Osteoblast (primary cell): ENCODE measurements at regions not wholly inside any gene's neighbourhood (a gene's known extent, or its start where the extent isn't known, plus 50 kb on each side); places are given as distances from the start of the nearest gene placed in this dataset.

Experiments
- DNase-seq: peaks from one replicate; pipeline ENCODE4 v3.0.0; 2011; ENCODE audit warnings: low spot score, mixed read lengths; ENCODE audit not compliant: insufficient read length; ENCODE audit errors: missing footprints
- H2AFZ ChIP-seq: 2 replicates; pipeline ENCODE4 v1.6.0; 2011; ENCODE audit warnings: mild to moderate bottlenecking, low read length
- H3K27ac ChIP-seq: 2 replicates; pipeline ENCODE4 v1.5.1; 2011; ENCODE audit warnings: mild to moderate bottlenecking, low read depth, low read length, moderate library complexity
- H3K27me3 ChIP-seq: 2 replicates; pipeline ENCODE4 v1.6.0; 2012; ENCODE audit warnings: mild to moderate bottlenecking, control low read depth, inconsistent platforms, low read length, moderate library complexity; ENCODE audit not compliant: insufficient read depth
- H3K36me3 ChIP-seq: 2 replicates; pipeline ENCODE4 v1.5.1; 2011; ENCODE audit warnings: mild to moderate bottlenecking, low read length, control low read depth, moderate library complexity; ENCODE audit not compliant: insufficient read depth
- H3K4me1 ChIP-seq: 2 replicates; pipeline ENCODE4 v1.5.1; 2011; ENCODE audit warnings: mild to moderate bottlenecking, low read length, control low read depth, moderate library complexity; ENCODE audit not compliant: insufficient read depth
- H3K4me2 ChIP-seq: 2 replicates; pipeline ENCODE4 v1.6.0; 2011; ENCODE audit warnings: mild to moderate bottlenecking, low read length; ENCODE audit not compliant: insufficient read depth
- H3K4me3 ChIP-seq: fragments of 200-600 bp; sonication (generic); 3 replicates; pipeline ENCODE4 v1.5.1; 2012; ENCODE audit warnings: mild to moderate bottlenecking, low read length, inconsistent platforms; ENCODE audit not compliant: insufficient read depth
- H3K79me2 ChIP-seq: 2 replicates; pipeline ENCODE4 v1.6.0; 2012; ENCODE audit warnings: mild to moderate bottlenecking, low read length, control low read depth, inconsistent platforms; ENCODE audit not compliant: insufficient read depth
- H3K9me3 ChIP-seq: 2 replicates; pipeline ENCODE4 v1.5.1; 2011; ENCODE audit warnings: low read depth, low read length, control low read depth
- H4K20me1 ChIP-seq: 2 replicates; pipeline ENCODE4 v1.6.0; 2012; ENCODE audit warnings: mild to moderate bottlenecking, low read length, control low read depth; ENCODE audit not compliant: insufficient read depth
- CTCF ChIP-seq: IDR thresholded peaks from 2 replicates; pipeline ENCODE4 v1.5.1; 2011; ENCODE audit warnings: mild to moderate bottlenecking, low read depth, low read length, moderate library complexity; ENCODE audit errors: extremely low read depth

GRCh38 chr9:30507166-30507565 lies 1877.3 kb upstream of the ACO1 start:
- DNase-seq: no peak
- no peaks in the 10 kb centered on the region for H3K4me1 ChIP-seq
- no peak overlapping the region for H3K27ac ChIP-seq
- no peak overlapping the region for H3K4me3 ChIP-seq
- no peaks in the 10 kb centered on the region for H3K79me2 ChIP-seq
- no peaks in the 10 kb centered on the region for H4K20me1 ChIP-seq
- no peaks in the 10 kb centered on the region for H3K36me3 ChIP-seq
- TF ChIP-seq CTCF: no peak
- no peaks in the 10 kb centered on the region for H3K9me3 ChIP-seq
- no peaks in the 10 kb centered on the region for H3K27me3 ChIP-seq
- H3K4me2 ChIP-seq: no peak overlapping the region
- no peak overlapping the region for H2AFZ ChIP-seq

GRCh38 chr9:30511666-30512065 lies 1872.8 kb upstream of the ACO1 start:
- no peak overlapping the region for H2AFZ ChIP-seq
- no peaks in the 10 kb centered on the region for H3K79me2 ChIP-seq
- H3K4me1 ChIP-seq: no peaks in the 10 kb centered on the region
- H3K4me2 ChIP-seq: no peak overlapping the region
- H3K9me3 ChIP-seq: no peaks in the 10 kb centered on the region
- H3K27ac ChIP-seq: no peak overlapping the region
- no peak overlapping the region for H3K4me3 ChIP-seq
- TF ChIP-seq CTCF: no peak
- no peaks in the 10 kb centered on the region for H4K20me1 ChIP-seq
- DNase-seq: no peak
- H3K27me3 ChIP-seq: no peaks in the 10 kb centered on the region
- H3K36me3 ChIP-seq: no peaks in the 10 kb centered on the region

- Histone ChIP-seq H3K27ac (no peak overlapping the region), H3K4me3 (no peak overlapping the region), H3K36me3 (no peaks in the 10 kb centered on the region), H3K79me2 (no peaks in the 10 kb centered on the region), H3K9me3 (no peaks in the 10 kb centered on the region), H3K27me3 (no peaks in the 10 kb centered on the region), H2AFZ (no peak overlapping the region), H4K20me1 (no peaks in the 10 kb centered on the region), H3K4me2 (no peak overlapping the region), H3K4me1 (no peaks in the 10 kb centered on the region)
- no peak for DNase-seq
- no peak for TF ChIP-seq CTCF
These were observed 1865.3 kb upstream of the ACO1 start for GRCh38 chr9:30519166-30519565.

GRCh38 chr9:30519756-30520155 lies 1864.7 kb upstream of the ACO1 start:
- TF ChIP-seq CTCF: no peak
- Histone ChIP-seq H2AFZ (no peak overlapping the region), H3K4me3 (no peak overlapping the region), H3K4me1 (no peaks in the 10 kb centered on the region), H3K27me3 (no peaks in the 10 kb centered on the region), H3K9me3 (no peaks in the 10 kb centered on the region), H3K79me2 (no peaks in the 10 kb centered on the region), H3K27ac (no peak overlapping the region), H3K36me3 (no peaks in the 10 kb centered on the region), H4K20me1 (no peaks in the 10 kb centered on the region), H3K4me2 (no peak overlapping the region)
- no peak for DNase-seq
